IMR-90 (cell line): ENCODE measurements at regions not wholly inside any gene's neighbourhood (a gene's known extent, or its start where the extent isn't known, plus 50 kb on each side); places are given as distances from the start of the nearest gene placed in this dataset.

Source experiments
- ATAC-seq: fragments of 200-7000 bp; cut with Tn5 transposase; 2 replicates; pipeline ENCODE4 v1.9.1; 2020; ENCODE audit warnings: low read depth, mild to moderate bottlenecking, moderate library complexity
- BruUV-seq: library from RNA; stranded (reverse); fragments of 400-500 nt; replicated peaks from 2 replicates; lab custom pipeline; 2021; lab: Mats Ljungman, UMichigan
- CTCF ChIA-PET: fragments of 300-600 bp; formaldehyde crosslinking; extraction: SDS; loops from one replicate; lab custom pipeline; 2021; ENCODE audit warnings: antibody characterized with exemption; lab: Yijun Ruan, JAX
- POLR2A ChIA-PET: fragments of 300-600 bp; sonication (Branson Sonifier 250); formaldehyde crosslinking; loops from one replicate; lab custom pipeline; 2022; ENCODE audit warnings: antibody characterized with exemption; ENCODE audit not compliant: unreplicated experiment; lab: Charles Lee
- DNase-seq: peaks from one replicate; pipeline ENCODE4 v3.0.0; 2013
- H2AFZ ChIP-seq: replicated peaks from 2 replicates; pipeline ENCODE3; 2013; ENCODE audit warnings: low read length, mild to moderate bottlenecking; ENCODE audit not compliant: poor library complexity
- H2AK5ac ChIP-seq: 2 replicates; pipeline ENCODE4 v1.6.1; 2013; ENCODE audit warnings: low read depth, low read length, inconsistent platforms
- H2AK9ac ChIP-seq: replicated peaks from 2 replicates; pipeline ENCODE3; 2013; ENCODE audit warnings: mild to moderate bottlenecking, low read depth, low read length, moderate library complexity; ENCODE audit not compliant: poor library complexity
- H2BK120ac ChIP-seq: 2 replicates; pipeline ENCODE4 v1.6.1; 2013; ENCODE audit warnings: low read depth, low read length, inconsistent platforms
- H2BK15ac ChIP-seq: 3 replicates; pipeline ENCODE4 v1.6.1; 2013; ENCODE audit warnings: low read depth, low read length, inconsistent platforms
- H2BK20ac ChIP-seq: 2 replicates; pipeline ENCODE4 v1.6.1; 2013; ENCODE audit warnings: low read depth, mild to moderate bottlenecking, inconsistent platforms, low read length, moderate library complexity
- H2BK5ac ChIP-seq: 2 replicates; pipeline ENCODE4 v1.6.1; 2013; ENCODE audit warnings: mild to moderate bottlenecking, low read depth, low read length, inconsistent platforms; ENCODE audit not compliant: poor library complexity, severe bottlenecking
- H3K14ac ChIP-seq: replicated peaks from 2 replicates; pipeline ENCODE4 v1.6.1; 2013; ENCODE audit warnings: low read depth, low read length, inconsistent platforms
- H3K18ac ChIP-seq: 2 replicates; pipeline ENCODE4 v1.6.1; 2013; ENCODE audit warnings: low read depth, low read length, control low read depth
- H3K23ac ChIP-seq: 2 replicates; pipeline ENCODE4 v1.6.1; 2013; ENCODE audit warnings: low read depth, low read length, inconsistent platforms
- H3K27ac ChIP-seq: 2 replicates; pipeline ENCODE4 v1.5.1; 2013; ENCODE audit warnings: mild to moderate bottlenecking, control low read depth, low read length; ENCODE audit not compliant: insufficient read depth
- H3K27me3 ChIP-seq: 2 replicates; pipeline ENCODE4 v1.6.1; 2013; ENCODE audit warnings: low read length; ENCODE audit not compliant: control insufficient read depth, insufficient read depth
- H3K36me3 ChIP-seq: 2 replicates; pipeline ENCODE4 v1.6.1; 2013; ENCODE audit warnings: low read length, mixed read lengths; ENCODE audit not compliant: control insufficient read depth, insufficient read depth
- H3K4ac ChIP-seq: 2 replicates; pipeline ENCODE4 v1.6.1; 2013; ENCODE audit warnings: low read depth, low read length, inconsistent platforms
- H3K4me1 ChIP-seq: 2 replicates; pipeline ENCODE4 v1.6.1; 2013; ENCODE audit warnings: low read length, mixed read lengths; ENCODE audit not compliant: control insufficient read depth, insufficient read depth
- H3K4me2 ChIP-seq: 2 replicates; pipeline ENCODE4 v1.6.1; 2013; ENCODE audit warnings: low read depth, mild to moderate bottlenecking, control low read depth, low read length, moderate library complexity
- H3K4me3 ChIP-seq: 2 replicates; pipeline ENCODE4 v1.5.1; 2013; ENCODE audit warnings: low read depth, mild to moderate bottlenecking, control low read depth, low read length, moderate library complexity; ENCODE audit not compliant: insufficient read depth
- H3K56ac ChIP-seq: 2 replicates; pipeline ENCODE4 v1.6.1; 2013; ENCODE audit warnings: low read length, inconsistent platforms; ENCODE audit not compliant: insufficient read depth; ENCODE audit errors: extremely low read depth
- H3K79me1 ChIP-seq, 2 experiments: 2 replicates each; pipeline ENCODE4 v1.6.1; 2013; ENCODE audit warnings: low read length in 2 of 2, inconsistent platforms in 1 of 2, low read depth in 1 of 2
- H3K9ac ChIP-seq: 2 replicates; pipeline ENCODE4 v1.6.1; 2013; ENCODE audit warnings: low read depth, low read length, control low read depth
- H3K9me1 ChIP-seq: 2 replicates; pipeline ENCODE4 v1.6.1; 2013; ENCODE audit warnings: low read length, inconsistent platforms; ENCODE audit not compliant: insufficient read depth
- H3K9me3 ChIP-seq: 2 replicates; pipeline ENCODE4 v1.6.1; 2013; ENCODE audit warnings: low read length; ENCODE audit not compliant: control insufficient read depth, insufficient read depth
- H4K20me1 ChIP-seq: 2 replicates; pipeline ENCODE4 v1.6.1; 2013; ENCODE audit warnings: low read length, inconsistent platforms; ENCODE audit not compliant: insufficient read depth
- H4K5ac ChIP-seq: 2 replicates; pipeline ENCODE4 v1.6.1; 2013; ENCODE audit warnings: mild to moderate bottlenecking, low read depth, low read length, control low read depth
- H4K8ac ChIP-seq, 2 experiments: 2 replicates each; pipeline ENCODE4 v1.6.1; 2013; ENCODE audit warnings: low read depth in 2 of 2, low read length in 2 of 2, control low read depth in 1 of 2, inconsistent platforms in 1 of 2
- H4K91ac ChIP-seq: 2 replicates; pipeline ENCODE4 v1.6.1; 2013; ENCODE audit warnings: low read depth, low read length, inconsistent platforms; ENCODE audit not compliant: insufficient read depth
- BHLHE40 ChIP-seq: fragments of 150-350 bp; IDR thresholded peaks from 2 replicates; pipeline ENCODE4 v1.6.1; 2016; ENCODE audit warnings: mild to moderate bottlenecking, low read depth, low read length
- FOS ChIP-seq: fragments of 150-350 bp; IDR thresholded peaks from 2 replicates; pipeline ENCODE4 v1.6.1; 2016; ENCODE audit warnings: low read depth, low read length
- MAZ ChIP-seq: IDR thresholded peaks from 2 replicates; pipeline ENCODE4 v1.6.1; 2012; ENCODE audit warnings: low read depth, mild to moderate bottlenecking, low read length, improper control_type of control experiment, moderate library complexity, borderline replicate concordance
- MXI1 ChIP-seq: IDR thresholded peaks from 2 replicates; pipeline ENCODE4 v1.6.1; 2012; ENCODE audit warnings: low read depth, mild to moderate bottlenecking, low read length, moderate library complexity, borderline replicate concordance
- RFX5 ChIP-seq: IDR thresholded peaks from 2 replicates; pipeline ENCODE4 v1.8.0; 2012; ENCODE audit warnings: low read depth, mild to moderate bottlenecking, low read length, moderate library complexity
- WGBS, 2 experiments: methylation state at CpG; one replicate each; pipeline versions ENCODE4 v1.1.5 to v1.1.7; 2013; ENCODE audit warnings: missing lambda C conversion rate in 2 of 2; ENCODE audit not compliant: insufficient read length in 1 of 2; ENCODE audit errors: extremely low coverage in 2 of 2; 5-methylcytosine and 5-hydroxymethylcytosine counted together
- dilution Hi-C: fragments of 300-500 bp; cut with HindIII; formaldehyde crosslinking; loops from one replicate; pipeline ENCODE4 v1.14.3; 2018; ENCODE audit warnings: low sequenced_read_pairs; ENCODE audit not compliant: unreplicated experiment
- in situ Hi-C: fragments of 300-500 bp; cut with MboI; formaldehyde crosslinking; loops from 3 replicates; pipeline ENCODE4 v1.14.3; 2019; ENCODE audit warnings: low sequenced_read_pairs, inconsistent platforms, mixed read lengths
- intact Hi-C: fragments of 100-400 bp; cut with micrococcal nuclease; formaldehyde crosslinking; loops from 2 replicates; pipeline ENCODE4 v1.10.0; 2022
- TF ChIP-seq, protein P1 (sequence below): fragments of 150-350 bp; IDR thresholded peaks from 2 replicates; pipeline ENCODE4 v1.6.1; 2017; ENCODE audit warnings: mild to moderate bottlenecking, antibody characterized with exemption, low read length, low read depth

- POLR2A ChIA-PET = no interaction called here
- Histone ChIP-seq H3K27ac (no peak overlapping the region), H3K23ac (no peak overlapping the region), H4K91ac (no peak overlapping the region), H2BK5ac (no peak overlapping the region), H3K4me2 (no peak overlapping the region), H4K20me1 (no peaks in the 10 kb centered on the region), H3K27me3 (no peaks in the 10 kb centered on the region), H2AFZ (no peak overlapping the region), H2BK20ac (no peak overlapping the region), H3K36me3 (no peaks in the 10 kb centered on the region), H3K18ac (no peak overlapping the region), H2BK15ac (no peak overlapping the region), H3K79me1 (no peaks in the 10 kb centered on the region), H3K4me3 (no peak overlapping the region), H3K9ac (no peak overlapping the region), H3K56ac (no peak overlapping the region), H4K5ac (no peak overlapping the region), H3K9me3 (no peaks in the 10 kb centered on the region), H2AK9ac (no peak overlapping the region), H4K8ac (no peak overlapping the region), H3K14ac (no peak overlapping the region), H2AK5ac (no peak overlapping the region), H3K4ac (no peak overlapping the region), H2BK120ac (no peak overlapping the region), H3K9me1 (no peaks in the 10 kb centered on the region), H3K4me1 (no peaks in the 10 kb centered on the region)
- no peak for ATAC-seq
- intact Hi-C loops = no loop called here
- CTCF ChIA-PET = no interaction called here
- dilution Hi-C loops = no loop called here
- no peak for DNase-seq
- in situ Hi-C loops = no loop called here
- TF ChIP-seq RFX5 (no peak), BHLHE40 (no peak), FOS (no peak), MXI1 (no peak), MAZ (no peak)
- TF ChIP-seq, protein P1, sequence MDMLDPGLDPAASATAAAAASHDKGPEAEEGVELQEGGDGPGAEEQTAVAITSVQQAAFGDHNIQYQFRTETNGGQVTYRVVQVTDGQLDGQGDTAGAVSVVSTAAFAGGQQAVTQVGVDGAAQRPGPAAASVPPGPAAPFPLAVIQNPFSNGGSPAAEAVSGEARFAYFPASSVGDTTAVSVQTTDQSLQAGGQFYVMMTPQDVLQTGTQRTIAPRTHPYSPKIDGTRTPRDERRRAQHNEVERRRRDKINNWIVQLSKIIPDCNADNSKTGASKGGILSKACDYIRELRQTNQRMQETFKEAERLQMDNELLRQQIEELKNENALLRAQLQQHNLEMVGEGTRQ = no peak
- 50% methylated on average over 1 of the region's 3 CpGs; no CpG with 5 or more reads in 1 of the 2 experiments for WGBS, 2 experiments
- BruUV-seq = no TSS peak
These were observed 139.4 kb upstream of the HMGN3 start for GRCh38 chr6:79373880-79374279.
